ENCODE measurements at regions not wholly inside any gene's neighbourhood (a gene's known extent, or its start where the extent isn't known, plus 50 kb on each side); places are given as distances from the start of the nearest gene placed in this dataset.
A peak's percentile ranks its signal among the peaks of the same experiment; 100 is the strongest.

DNA sequence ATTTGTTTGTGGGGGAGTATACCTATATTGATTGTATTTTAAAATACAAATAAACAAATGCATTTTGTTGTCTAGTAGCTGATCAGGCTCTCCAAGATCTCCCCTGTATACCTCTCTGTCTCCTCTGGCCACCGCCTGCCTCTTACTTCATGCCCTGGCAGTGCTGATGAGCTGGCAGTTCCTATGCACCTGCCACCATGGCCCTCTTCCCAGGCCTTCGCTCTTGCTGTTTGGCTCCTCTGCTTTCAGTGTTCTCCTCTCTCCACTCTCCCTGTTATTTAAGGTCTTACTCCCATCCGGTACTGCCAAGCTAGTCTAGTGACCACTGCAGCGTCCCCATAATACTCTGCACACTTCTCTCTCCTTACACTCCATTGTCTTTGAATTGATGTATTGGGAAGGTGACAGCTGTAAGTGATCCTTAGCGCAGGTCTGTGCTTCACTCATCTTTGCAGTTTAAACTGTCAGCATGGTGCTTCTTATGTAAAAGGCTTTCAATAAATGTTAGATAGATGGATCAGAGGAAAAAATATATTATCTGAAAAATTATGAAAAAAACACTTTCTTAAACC is 88.1 kb upstream of the ATP1A1 start:
- peaks cover 0 to 11% (median 0%) of the 10 kb centered on the region in 11 donors for H3K9me3 ChIP-seq
- no peak overlapping the region for H3K27ac ChIP-seq
- DNase-seq (peak; percentile 30 to 39), ATAC-seq (peak in 6 of 8 donors; percentile 51 to 96 (median 75))
- 77 to 78% methylated on average over 5 of the region's 5 CpGs for WGBS, 2 donors
- no peak overlapping the region for H3K4me3 ChIP-seq
- H3K27me3 ChIP-seq, result peaks cover 0 to 4% (median 0%) of the 10 kb centered on the region in 7 donors
- no peaks in the 10 kb centered on the region for H3K36me3 ChIP-seq
- TF ChIP-seq, protein P1, sequence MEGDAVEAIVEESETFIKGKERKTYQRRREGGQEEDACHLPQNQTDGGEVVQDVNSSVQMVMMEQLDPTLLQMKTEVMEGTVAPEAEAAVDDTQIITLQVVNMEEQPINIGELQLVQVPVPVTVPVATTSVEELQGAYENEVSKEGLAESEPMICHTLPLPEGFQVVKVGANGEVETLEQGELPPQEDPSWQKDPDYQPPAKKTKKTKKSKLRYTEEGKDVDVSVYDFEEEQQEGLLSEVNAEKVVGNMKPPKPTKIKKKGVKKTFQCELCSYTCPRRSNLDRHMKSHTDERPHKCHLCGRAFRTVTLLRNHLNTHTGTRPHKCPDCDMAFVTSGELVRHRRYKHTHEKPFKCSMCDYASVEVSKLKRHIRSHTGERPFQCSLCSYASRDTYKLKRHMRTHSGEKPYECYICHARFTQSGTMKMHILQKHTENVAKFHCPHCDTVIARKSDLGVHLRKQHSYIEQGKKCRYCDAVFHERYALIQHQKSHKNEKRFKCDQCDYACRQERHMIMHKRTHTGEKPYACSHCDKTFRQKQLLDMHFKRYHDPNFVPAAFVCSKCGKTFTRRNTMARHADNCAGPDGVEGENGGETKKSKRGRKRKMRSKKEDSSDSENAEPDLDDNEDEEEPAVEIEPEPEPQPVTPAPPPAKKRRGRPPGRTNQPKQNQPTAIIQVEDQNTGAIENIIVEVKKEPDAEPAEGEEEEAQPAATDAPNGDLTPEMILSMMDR (IDR thresholded peaks at IDR 0.05), result no peak
- intact Hi-C loops (cut with DNase I), result no loop called here
- no peaks in the 10 kb centered on the region for H3K4me1 ChIP-seq

DNA sequence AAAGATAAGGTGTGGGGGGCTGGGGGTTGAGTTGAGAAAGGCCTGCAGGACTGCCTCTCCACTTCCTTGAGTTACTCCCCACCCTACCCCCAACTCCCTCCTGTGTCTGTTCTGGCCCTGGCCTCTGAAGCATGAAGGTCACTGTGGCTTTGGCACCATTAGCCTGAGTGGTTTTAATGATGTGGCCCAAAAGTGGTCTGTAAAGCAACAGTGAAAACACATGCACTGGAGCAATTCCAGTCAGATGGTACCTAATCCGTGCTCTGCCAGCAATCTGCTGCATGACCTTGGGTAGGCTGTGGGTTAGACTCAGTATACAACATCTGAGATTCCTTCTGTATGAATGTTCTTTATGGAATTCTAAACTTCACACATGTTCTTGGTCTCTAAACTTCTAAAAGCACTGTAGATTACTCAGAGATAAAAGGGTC is 86.5 kb upstream of the ATP1A1 start:
- intact Hi-C loops (cut with DNase I), result no loop called here
- Histone ChIP-seq H3K9me3 (peaks cover 0 to 11% (median 0%) of the 10 kb centered on the region in 11 donors), H3K4me1 (no peaks in the 10 kb centered on the region), H3K4me3 (no peak overlapping the region), H3K27me3 (peaks cover 0 to 4% (median 0%) of the 10 kb centered on the region in 7 donors), H3K36me3 (no peaks in the 10 kb centered on the region), H3K27ac (no peak overlapping the region)
- no peak for DNase-seq
- no peak for ATAC-seq
- 81 to 85% methylated on average over 1 of the region's 1 CpG for WGBS, 2 donors
- TF ChIP-seq, protein P1 (IDR thresholded peaks at IDR 0.05), result no peak

DNA sequence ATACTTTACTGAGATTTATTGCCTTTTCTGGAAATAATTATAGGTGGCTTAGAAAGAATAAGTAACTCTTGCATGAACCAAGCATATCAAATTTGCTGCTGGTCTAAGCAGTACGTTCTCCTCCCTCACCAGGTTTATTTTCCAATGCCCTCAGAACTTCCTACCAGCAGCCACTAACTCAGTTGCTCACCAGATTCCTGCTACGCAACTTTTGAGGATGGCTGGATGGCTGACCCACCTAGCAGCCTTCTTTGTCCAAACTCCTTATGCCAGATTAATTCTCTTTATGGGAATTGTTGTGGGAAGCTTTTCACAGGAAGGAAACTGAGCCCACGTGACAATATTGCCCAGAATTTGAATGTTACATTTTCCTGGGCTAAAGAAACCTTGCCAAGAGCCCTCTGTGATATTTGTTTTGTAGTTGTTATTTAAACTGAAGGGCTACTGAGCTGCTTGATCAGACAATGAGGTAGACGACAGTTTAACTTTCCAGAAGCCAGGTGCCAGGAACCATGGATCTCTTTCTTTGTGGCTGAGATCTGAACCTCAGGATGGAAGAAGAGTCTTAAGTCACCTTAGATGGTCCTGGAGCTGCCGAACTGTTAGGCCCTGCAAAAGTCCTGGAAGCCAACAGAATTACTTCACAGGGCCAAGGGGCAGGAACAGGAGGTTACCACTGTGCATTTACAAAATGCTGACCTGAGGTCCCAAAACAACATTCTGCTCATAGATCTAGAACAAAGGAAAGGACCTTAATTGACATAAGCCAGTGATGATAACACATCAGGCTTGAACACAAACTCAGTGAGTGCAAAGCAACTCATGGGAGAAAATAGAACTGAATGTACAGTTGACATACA is 85.5 kb upstream of the ATP1A1 start:
- 72 to 76% methylated on average over 5 of the region's 5 CpGs for WGBS, 2 donors

DNA sequence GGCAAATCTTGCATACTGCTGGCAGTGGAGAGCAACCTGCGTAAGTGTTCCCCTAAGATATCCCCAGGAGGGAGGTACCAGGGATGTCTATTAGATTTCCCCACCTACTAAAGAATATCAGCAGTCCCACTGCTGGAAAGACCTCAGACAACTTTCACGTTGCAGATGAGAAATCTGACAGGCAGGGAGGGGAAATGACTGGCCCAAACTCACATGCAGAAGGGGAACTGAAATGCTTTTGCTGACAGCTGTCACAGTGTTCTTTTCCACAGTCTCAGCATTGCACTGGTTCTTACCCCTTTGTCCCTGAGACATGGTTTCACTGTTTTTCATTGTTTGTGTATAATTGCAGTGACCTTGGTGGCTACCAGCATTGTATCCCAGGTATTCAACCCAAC is 84.8 kb upstream of the ATP1A1 start:
- DNase-seq (no peak), ATAC-seq (no peak)
- Histone ChIP-seq H3K27me3 (peaks cover 0 to 4% (median 0%) of the 10 kb centered on the region in 7 donors), H3K27ac (no peak overlapping the region), H3K4me1 (no peaks in the 10 kb centered on the region), H3K36me3 (no peaks in the 10 kb centered on the region), H3K4me3 (no peak overlapping the region), H3K9me3 (no peaks in the 10 kb centered on the region)
- intact Hi-C loops (cut with DNase I), result no loop called here
- TF ChIP-seq, protein P1 (IDR thresholded peaks at IDR 0.05), result no peak
- 74 to 78% methylated on average over 2 of the region's 2 CpGs for WGBS, 2 donors

More for the DNA sequence above, 85.5 kb upstream of the ATP1A1 start:
- Histone ChIP-seq H3K4me1 (no peaks in the 10 kb centered on the region), H3K9me3 (peaks cover 0 to 2% (median 0%) of the 10 kb centered on the region in 11 donors), H3K27me3 (peaks cover 0 to 4% (median 0%) of the 10 kb centered on the region in 7 donors), H3K36me3 (no peaks in the 10 kb centered on the region), H3K4me3 (no peak overlapping the region), H3K27ac (no peak overlapping the region)
- intact Hi-C loops (cut with DNase I), result no loop called here
- TF ChIP-seq, protein P1 (IDR thresholded peaks at IDR 0.05), result no peak
- DNase-seq (no peak), ATAC-seq (no peak)

Data from heart right ventricle (tissue), 16 donors.